ENCODE measurements at regions not wholly inside any gene's neighbourhood (a gene's known extent, or its start where the extent isn't known, plus 50 kb on each side); places are given as distances from the start of the nearest gene placed in this dataset.

GRCh38 chr6:48889429-48889828 lies 573.6 kb downstream of the MMUT start:
- TF ChIP-seq EZH2 (IDR thresholded peaks at IDR 0.05; ENCODE audit: low read length, unreplicated experiment) (no peak), EZH2phosphoT487 (IDR thresholded peaks at IDR 0.05; ENCODE audit: borderline replicate concordance, low read length) (no peak)

Data from PC-3 (cell line).